GM12872 (cell line): ENCODE measurements at regions not wholly inside any gene's neighbourhood (a gene's known extent, or its start where the extent isn't known, plus 50 kb on each side); places are given as distances from the start of the nearest gene placed in this dataset.

Source experiments
- CTCF ChIP-seq: IDR thresholded peaks from 3 replicates; pipeline ENCODE4 v1.5.1; 2011; ENCODE audit warnings: low read depth, mild to moderate bottlenecking, low read length, moderate library complexity; ENCODE audit not compliant: insufficient read depth

- no peak for TF ChIP-seq CTCF
Measured at GRCh38 chr2:51103205-51103604, 71.3 kb upstream of the NRXN1 start.

GRCh38 chr2:51093016-51093415, 61.1 kb upstream of the NRXN1 start:
- no peak for TF ChIP-seq CTCF

GRCh38 chr2:51085420-51086068, 53.6 kb upstream of the NRXN1 start:
- no peak for TF ChIP-seq CTCF

- TF ChIP-seq CTCF: no peak
Measured at GRCh38 chr2:51084750-51085149, 52.8 kb upstream of the NRXN1 start.
